Testis (tissue), 2 donors: ENCODE measurements at regions not wholly inside any gene's neighbourhood (a gene's known extent, or its start where the extent isn't known, plus 50 kb on each side); places are given as distances from the start of the nearest gene placed in this dataset.

Experiments
- DNase-seq: peaks from one replicate; pipeline ENCODE4 v3.0.0-alpha.2; 2019
- H3K27ac ChIP-seq, 2 donors: fragments of 200-600 bp; sonication (generic); one replicate each; pipeline ENCODE4 v1.5.1; 2019
- H3K27me3 ChIP-seq: fragments of 200-600 bp; sonication (generic); one replicate; pipeline ENCODE4 v1.5.1; 2019
- H3K36me3 ChIP-seq: fragments of 200-600 bp; sonication (generic); one replicate; pipeline ENCODE4 v1.5.1; 2017; ENCODE audit warnings: low read depth; ENCODE audit errors: missing control alignments
- H3K4me1 ChIP-seq: fragments of 200-600 bp; sonication (generic); one replicate; pipeline ENCODE4 v1.5.1; 2019
- H3K4me3 ChIP-seq, 2 donors: fragments of 200-600 bp; sonication (generic); one replicate each; pipeline ENCODE4 v1.5.1; 2017 to 2019
- H3K9me3 ChIP-seq: fragments of 200-600 bp; sonication (generic); one replicate; pipeline ENCODE4 v1.5.1; 2017
- CTCF ChIP-seq, 3 experiments: fragments of 450-650 bp in 2 of 3; fragments of 200-600 bp in 1 of 3; sonication (generic) in 1 of 3; IDR thresholded peaks; one replicate each; pipeline ENCODE4 v1.5.1; 2016 to 2019; ENCODE audit warnings: antibody characterized with exemption in 3 of 3, mild to moderate bottlenecking in 2 of 3, moderate library complexity in 1 of 3
- POLR2A ChIP-seq: fragments of 450-650 bp; IDR thresholded peaks from one replicate; pipeline ENCODE4 v1.6.1; 2017; ENCODE audit warnings: antibody characterized with exemption, mild to moderate bottlenecking, moderate library complexity
- WGBS, 2 donors: methylation state at CpG; one replicate each; pipeline ENCODE4 v1.1.5; 2018; 5-methylcytosine and 5-hydroxymethylcytosine counted together
- intact Hi-C: fragments of 100-400 bp; cut with DNase I; formaldehyde crosslinking; loops from one replicate; pipeline ENCODE4 v1.15.1; 2023; ENCODE audit warnings: low total_unique reads

GRCh38 chr6:22959571-22959970, 390.2 kb downstream of the HDGFL1 start:
- 89 to 92% methylated on average over 2 of the region's 2 CpGs for WGBS, 2 donors
- Histone ChIP-seq H3K4me3 (no peak overlapping the region), H3K27ac (no peak overlapping the region), H3K27me3 (no peaks in the 10 kb centered on the region), H3K36me3 (no peaks in the 10 kb centered on the region), H3K9me3 (no peaks in the 10 kb centered on the region), H3K4me1 (peaks cover 10% of the 10 kb centered on the region)
- TF ChIP-seq POLR2A (no peak), CTCF (IDR thresholded peaks at IDR 0.05) (no peak)
- intact Hi-C loops = no loop called here
- no peak for DNase-seq

- intact Hi-C loops = no loop called here
- WGBS, 2 donors = 83 to 92% methylated on average over 2 of the region's 2 CpGs
Observed at GRCh38 chr6:22964334-22964733, 395.0 kb downstream of the HDGFL1 start.

GRCh38 chr6:22965889-22966288, 396.5 kb downstream of the HDGFL1 start:
- TF ChIP-seq CTCF (IDR thresholded peaks at IDR 0.05) (no peak), POLR2A (no peak)
- WGBS, 2 donors = 63 to 80% methylated on average over 5 of the region's 5 CpGs

More at GRCh38 chr6:22964334-22964733, 395.0 kb downstream of the HDGFL1 start:
- Histone ChIP-seq H3K4me3 (no peak overlapping the region), H3K27me3 (no peaks in the 10 kb centered on the region), H3K9me3 (no peaks in the 10 kb centered on the region), H3K4me1 (no peaks in the 10 kb centered on the region), H3K27ac (no peak overlapping the region), H3K36me3 (no peaks in the 10 kb centered on the region)
- no peak for DNase-seq
- no peak for TF ChIP-seq CTCF (IDR thresholded peaks at IDR 0.05)
- TF ChIP-seq POLR2A = no peak

GRCh38 chr6:22966691-22967422, 397.5 kb downstream of the HDGFL1 start:
- Histone ChIP-seq H3K4me1 (no peaks in the 10 kb centered on the region), H3K9me3 (no peaks in the 10 kb centered on the region), H3K36me3 (no peaks in the 10 kb centered on the region), H3K4me3 (no peak overlapping the region), H3K27me3 (no peaks in the 10 kb centered on the region), H3K27ac (no peak overlapping the region)
- intact Hi-C loops = no loop called here
- WGBS, 2 donors = 79 to 81% methylated on average over 3 of the region's 3 CpGs
- TF ChIP-seq CTCF (IDR thresholded peaks at IDR 0.05) (no peak), POLR2A (no peak)
- DNase-seq = no peak

More at GRCh38 chr6:22965889-22966288, 396.5 kb downstream of the HDGFL1 start:
- Histone ChIP-seq H3K4me3 (no peak overlapping the region), H3K27ac (no peak overlapping the region), H3K9me3 (no peaks in the 10 kb centered on the region), H3K4me1 (no peaks in the 10 kb centered on the region), H3K36me3 (no peaks in the 10 kb centered on the region), H3K27me3 (no peaks in the 10 kb centered on the region)
- DNase-seq = no peak
- intact Hi-C loops = no loop called here

DNA sequence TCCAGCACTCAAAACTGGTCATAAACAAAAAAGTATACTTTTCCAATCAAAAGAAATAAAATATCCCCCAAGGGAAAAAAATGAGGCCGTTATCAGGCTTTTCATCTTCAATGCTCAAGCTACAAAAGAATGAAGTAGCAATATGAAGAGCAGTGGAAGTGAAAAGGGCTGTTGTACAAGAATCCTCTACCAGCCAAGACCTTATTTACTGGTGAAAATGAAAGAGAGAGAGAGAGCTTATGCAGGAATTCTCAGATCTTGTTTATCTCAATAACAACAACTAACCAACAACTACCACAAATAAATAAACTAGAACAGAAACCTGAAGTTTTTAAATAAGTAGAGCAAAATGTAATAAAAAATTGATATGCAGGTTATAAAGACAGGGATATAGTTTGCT, 400.6 kb downstream of the HDGFL1 start:
- Histone ChIP-seq H3K36me3 (no peaks in the 10 kb centered on the region), H3K4me3 (no peak overlapping the region), H3K9me3 (no peaks in the 10 kb centered on the region), H3K4me1 (no peaks in the 10 kb centered on the region), H3K27me3 (no peaks in the 10 kb centered on the region), H3K27ac (no peak overlapping the region)
- DNase-seq = no peak
- intact Hi-C loops = no loop called here
- 88 to 94% methylated on average over 1 of the region's 1 CpG for WGBS, 2 donors
- TF ChIP-seq POLR2A = no peak
- no peak for TF ChIP-seq CTCF (IDR thresholded peaks at IDR 0.05)
